IgD-negative memory B cell (primary cell): ENCODE measurements at regions not wholly inside any gene's neighbourhood (a gene's known extent, or its start where the extent isn't known, plus 50 kb on each side); places are given as distances from the start of the nearest gene placed in this dataset.

Experiments used
- H3K27ac Mint-ChIP-seq, 3 donors: one replicate each; pipeline ENCODE4 v1.8.0; 2020 to 2022; ENCODE audit warnings: mild to moderate bottlenecking in 3 of 3, mixed read lengths in 3 of 3, moderate library complexity in 1 of 3
- H3K27me3 Mint-ChIP-seq: one replicate; pipeline ENCODE4 v1.8.0; 2021; ENCODE audit warnings: mixed read lengths
- H3K36me3 Mint-ChIP-seq: one replicate; pipeline ENCODE4 v1.8.0; 2020; ENCODE audit warnings: mild to moderate bottlenecking, mixed read lengths
- H3K4me1 Mint-ChIP-seq, 3 donors: one replicate each; pipeline ENCODE4 v1.8.0; 2020 to 2022; ENCODE audit warnings: mixed read lengths in 3 of 3, mild to moderate bottlenecking in 1 of 3
- H3K4me3 Mint-ChIP-seq, 4 donors: one replicate each; pipeline ENCODE4 v1.8.0; 2020 to 2022; ENCODE audit warnings: mild to moderate bottlenecking in 4 of 4, mixed read lengths in 4 of 4, moderate library complexity in 3 of 4
- H3K9me3 Mint-ChIP-seq, 3 donors: one replicate each; pipeline ENCODE4 v1.8.0; 2020 to 2021; ENCODE audit warnings: mixed read lengths in 3 of 3, mild to moderate bottlenecking in 1 of 3

DNA sequence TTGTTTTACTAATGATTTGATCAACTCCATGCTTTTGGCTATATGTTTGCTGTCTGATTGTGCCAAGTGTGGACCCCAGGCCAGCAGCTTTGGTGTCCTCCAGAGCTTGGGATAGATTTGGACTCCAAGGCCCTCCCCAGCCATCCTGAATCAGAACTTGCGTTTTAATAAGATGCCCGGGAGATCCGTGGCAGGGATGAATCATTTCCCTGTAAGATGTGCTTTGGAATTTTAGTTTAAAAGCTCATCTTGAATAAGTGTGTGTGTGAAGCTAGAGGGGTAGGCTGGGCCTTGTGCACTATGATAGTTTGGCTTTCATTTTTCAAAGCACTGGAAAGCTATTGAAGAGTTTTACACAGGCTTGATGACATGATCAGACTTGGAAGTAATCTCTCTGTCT, 66.2 kb upstream of the SDK1 start:
- Mint-ChIP-seq H3K4me3 (no peak overlapping the region), H3K4me1 (peaks cover 0 to 2% (median 0%) of the 10 kb centered on the region in 3 donors), H3K27ac (no peak overlapping the region), H3K36me3 (no peaks in the 10 kb centered on the region), H3K27me3 (peaks cover 20% of the 10 kb centered on the region), H3K9me3 (peaks cover 3 to 22% (median 7%) of the 10 kb centered on the region in 3 donors)

- H3K36me3 Mint-ChIP-seq, result no peaks in the 10 kb centered on the region
- H3K4me3 Mint-ChIP-seq, result no peak overlapping the region
- H3K27ac Mint-ChIP-seq, result no peak overlapping the region
- peaks cover 3 to 22% (median 7%) of the 10 kb centered on the region in 3 donors for H3K9me3 Mint-ChIP-seq
- peaks cover 0 to 2% (median 0%) of the 10 kb centered on the region in 3 donors for H3K4me1 Mint-ChIP-seq
- peaks cover 20% of the 10 kb centered on the region for H3K27me3 Mint-ChIP-seq
Measured at GRCh38 chr7:3235322-3235721, 65.7 kb upstream of the SDK1 start.

- Mint-ChIP-seq H3K27ac (no peak overlapping the region), H3K9me3 (peaks cover 3 to 22% (median 7%) of the 10 kb centered on the region in 3 donors), H3K4me3 (no peak overlapping the region), H3K27me3 (peaks cover 20% of the 10 kb centered on the region), H3K4me1 (peaks cover 0 to 2% (median 0%) of the 10 kb centered on the region in 3 donors), H3K36me3 (no peaks in the 10 kb centered on the region)
Measured at GRCh38 chr7:3236268-3236667, 64.8 kb upstream of the SDK1 start.

GRCh38 chr7:3238525-3239210, 62.4 kb upstream of the SDK1 start:
- no peak overlapping the region for H3K4me3 Mint-ChIP-seq
- peaks cover 3 to 22% (median 7%) of the 10 kb centered on the region in 3 donors for H3K9me3 Mint-ChIP-seq
- H3K36me3 Mint-ChIP-seq, result no peaks in the 10 kb centered on the region
- peaks cover 0 to 2% (median 0%) of the 10 kb centered on the region in 3 donors for H3K4me1 Mint-ChIP-seq
- peaks cover 19% of the 10 kb centered on the region for H3K27me3 Mint-ChIP-seq
- H3K27ac Mint-ChIP-seq, result no peak overlapping the region

GRCh38 chr7:3239291-3239691, 61.8 kb upstream of the SDK1 start:
- peaks cover 3 to 22% (median 7%) of the 10 kb centered on the region in 3 donors for H3K9me3 Mint-ChIP-seq
- no peak overlapping the region for H3K27ac Mint-ChIP-seq
- H3K27me3 Mint-ChIP-seq, result peaks cover 17% of the 10 kb centered on the region
- H3K4me1 Mint-ChIP-seq, result peaks cover 0 to 2% (median 0%) of the 10 kb centered on the region in 3 donors
- H3K4me3 Mint-ChIP-seq, result no peak overlapping the region
- H3K36me3 Mint-ChIP-seq, result no peaks in the 10 kb centered on the region

DNA sequence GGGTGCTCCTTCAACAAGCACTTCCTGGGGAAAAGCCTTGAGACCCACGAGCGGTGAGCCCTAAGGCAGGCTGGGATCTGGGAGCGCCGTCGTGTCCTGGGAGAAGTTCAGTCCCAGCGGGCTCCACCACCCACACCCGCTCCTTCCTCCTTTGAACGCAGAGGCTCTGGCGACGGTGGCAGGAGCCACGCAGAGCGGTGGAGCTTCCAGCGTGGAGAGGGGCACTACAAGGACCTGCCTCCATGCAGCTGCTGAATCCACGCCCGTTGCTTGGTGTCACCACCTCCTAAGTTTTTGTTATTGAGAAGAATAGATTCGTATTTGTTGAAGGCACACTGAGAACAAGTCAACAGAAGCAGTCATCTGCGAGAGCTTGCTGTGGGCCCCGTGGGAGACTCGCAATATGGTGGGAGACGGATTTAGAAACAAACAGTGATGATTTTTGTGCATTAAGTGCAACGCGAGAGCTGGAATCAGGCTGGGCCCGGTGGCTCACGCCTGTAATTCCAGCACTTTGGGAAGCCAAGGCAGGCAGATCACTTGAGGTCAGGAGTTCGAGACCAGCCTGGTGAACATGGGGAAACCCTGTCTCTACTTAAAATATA, 60.1 kb upstream of the SDK1 start:
- Mint-ChIP-seq H3K27me3 (peaks cover 11% of the 10 kb centered on the region), H3K27ac (no peak overlapping the region), H3K36me3 (no peaks in the 10 kb centered on the region), H3K4me3 (no peak overlapping the region), H3K4me1 (peaks cover 0 to 2% (median 0%) of the 10 kb centered on the region in 3 donors), H3K9me3 (peaks cover 0 to 12% (median 0%) of the 10 kb centered on the region in 3 donors)

- Mint-ChIP-seq H3K4me3 (no peak overlapping the region), H3K36me3 (no peaks in the 10 kb centered on the region), H3K9me3 (peaks cover 0 to 9% (median 0%) of the 10 kb centered on the region in 3 donors), H3K27me3 (peaks cover 9% of the 10 kb centered on the region), H3K27ac (no peak overlapping the region), H3K4me1 (peaks cover 0 to 2% (median 0%) of the 10 kb centered on the region in 3 donors)
Measured at GRCh38 chr7:3241686-3242258, 59.3 kb upstream of the SDK1 start.

- H3K27ac Mint-ChIP-seq, result peak overlapping the region in 1 of 3 donors; percentile 51
- no peaks in the 10 kb centered on the region for H3K36me3 Mint-ChIP-seq
- H3K4me3 Mint-ChIP-seq, result no peak overlapping the region
- peaks cover 5% of the 10 kb centered on the region for H3K27me3 Mint-ChIP-seq
- H3K9me3 Mint-ChIP-seq, result peaks cover 0 to 13% (median 0%) of the 10 kb centered on the region in 3 donors
- peaks cover 0 to 2% (median 0%) of the 10 kb centered on the region in 3 donors for H3K4me1 Mint-ChIP-seq
Measured at GRCh38 chr7:3242398-3242972, 58.6 kb upstream of the SDK1 start.

GRCh38 chr7:3243256-3243655, 57.8 kb upstream of the SDK1 start:
- H3K4me1 Mint-ChIP-seq, result no peaks in the 10 kb centered on the region

GRCh38 chr7:3243680-3244079, 57.4 kb upstream of the SDK1 start:
- Mint-ChIP-seq H3K9me3 (peaks cover 0 to 7% (median 0%) of the 10 kb centered on the region in 3 donors), H3K4me1 (no peaks in the 10 kb centered on the region), H3K4me3 (no peak overlapping the region), H3K27me3 (no peaks in the 10 kb centered on the region), H3K36me3 (no peaks in the 10 kb centered on the region), H3K27ac (peak overlapping the region in 1 of 3 donors; percentile 43)

More at GRCh38 chr7:3243256-3243655, 57.8 kb upstream of the SDK1 start:
- Mint-ChIP-seq H3K4me3 (no peak overlapping the region), H3K27ac (peak overlapping the region in 1 of 3 donors; percentile 43), H3K36me3 (no peaks in the 10 kb centered on the region), H3K9me3 (peaks cover 0 to 7% (median 0%) of the 10 kb centered on the region in 3 donors), H3K27me3 (no peaks in the 10 kb centered on the region)

DNA sequence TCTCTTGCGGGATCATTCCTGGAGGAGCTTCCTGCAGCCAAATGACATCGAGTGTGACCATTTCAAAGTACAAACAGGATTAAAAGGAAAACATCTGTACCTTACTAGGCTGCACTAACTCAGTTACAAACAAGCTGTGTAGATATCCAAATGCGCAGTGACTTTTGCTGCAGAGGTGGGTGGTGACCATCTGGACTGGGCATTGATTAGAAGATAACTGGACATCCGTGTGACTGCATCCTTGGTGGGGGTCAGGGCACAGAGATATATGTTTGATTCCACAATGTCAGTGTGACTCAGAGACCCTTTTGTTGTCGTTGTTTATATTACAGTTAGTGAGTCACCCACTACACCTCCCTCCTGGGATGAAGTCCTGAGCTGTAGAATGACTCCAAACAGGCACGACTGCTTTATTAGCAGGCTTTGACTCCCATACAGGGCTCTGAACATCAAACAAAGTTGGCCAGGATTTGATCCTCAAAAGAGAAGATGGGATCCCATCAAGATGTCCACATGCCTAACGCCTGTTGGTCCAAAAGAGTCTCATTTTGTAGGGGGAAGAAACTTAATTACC, 56.7 kb upstream of the SDK1 start:
- Mint-ChIP-seq H3K4me3 (no peak overlapping the region), H3K27me3 (no peaks in the 10 kb centered on the region), H3K36me3 (no peaks in the 10 kb centered on the region), H3K27ac (no peak overlapping the region), H3K4me1 (no peaks in the 10 kb centered on the region), H3K9me3 (peaks cover 0 to 7% (median 0%) of the 10 kb centered on the region in 3 donors)

DNA sequence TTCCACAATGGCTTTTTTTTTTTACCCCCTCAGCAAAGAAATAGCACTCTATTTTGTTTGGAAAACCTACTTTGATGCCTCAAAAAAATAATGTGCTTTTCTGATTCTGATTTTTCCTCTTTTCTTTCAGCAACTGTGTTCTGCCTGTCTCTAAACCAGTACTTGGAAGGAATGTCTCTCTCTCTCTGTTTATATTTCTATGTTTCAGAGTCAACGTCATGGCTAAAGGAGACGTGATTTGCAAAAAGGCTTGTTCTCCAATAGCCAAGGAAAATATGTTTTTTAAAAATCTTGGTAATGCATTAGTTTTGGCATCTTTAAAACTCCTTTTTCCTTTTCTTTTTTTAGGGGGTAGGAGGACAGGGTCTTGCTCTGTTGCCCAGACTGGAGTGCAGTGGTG, 56.0 kb upstream of the SDK1 start:
- Mint-ChIP-seq H3K4me3 (no peak overlapping the region), H3K4me1 (no peaks in the 10 kb centered on the region), H3K9me3 (peaks cover 0 to 7% (median 0%) of the 10 kb centered on the region in 3 donors), H3K36me3 (no peaks in the 10 kb centered on the region), H3K27me3 (no peaks in the 10 kb centered on the region), H3K27ac (no peak overlapping the region)

GRCh38 chr7:3245721-3246120, 55.3 kb upstream of the SDK1 start:
- Mint-ChIP-seq H3K9me3 (peaks cover 0 to 7% (median 0%) of the 10 kb centered on the region in 3 donors), H3K4me3 (no peak overlapping the region), H3K36me3 (no peaks in the 10 kb centered on the region), H3K4me1 (no peaks in the 10 kb centered on the region), H3K27ac (peak overlapping the region in 1 of 3 donors; percentile 47), H3K27me3 (no peaks in the 10 kb centered on the region)

GRCh38 chr7:3246127-3246526, 54.9 kb upstream of the SDK1 start:
- peaks cover 0 to 7% (median 0%) of the 10 kb centered on the region in 3 donors for H3K9me3 Mint-ChIP-seq
- no peak overlapping the region for H3K27ac Mint-ChIP-seq
- H3K27me3 Mint-ChIP-seq, result no peaks in the 10 kb centered on the region
- no peak overlapping the region for H3K4me3 Mint-ChIP-seq
- no peaks in the 10 kb centered on the region for H3K4me1 Mint-ChIP-seq
- peaks cover 1% of the 10 kb centered on the region for H3K36me3 Mint-ChIP-seq

GRCh38 chr7:3246651-3247050, 54.4 kb upstream of the SDK1 start:
- Mint-ChIP-seq H3K4me3 (no peak overlapping the region), H3K27me3 (peaks cover under 1% of the 10 kb centered on the region), H3K36me3 (peaks cover 2% of the 10 kb centered on the region), H3K4me1 (no peaks in the 10 kb centered on the region), H3K27ac (no peak overlapping the region), H3K9me3 (peaks cover 0 to 7% (median 0%) of the 10 kb centered on the region in 3 donors)
